SW480 (cell line): ENCODE measurements at regions not wholly inside any gene's neighbourhood (a gene's known extent, or its start where the extent isn't known, plus 50 kb on each side); places are given as distances from the start of the nearest gene placed in this dataset.

Experiments used
- DNase-seq: peaks from one replicate; pipeline ENCODE4 v3.0.0-alpha.2; 2016; ENCODE audit warnings: low spot score

DNA sequence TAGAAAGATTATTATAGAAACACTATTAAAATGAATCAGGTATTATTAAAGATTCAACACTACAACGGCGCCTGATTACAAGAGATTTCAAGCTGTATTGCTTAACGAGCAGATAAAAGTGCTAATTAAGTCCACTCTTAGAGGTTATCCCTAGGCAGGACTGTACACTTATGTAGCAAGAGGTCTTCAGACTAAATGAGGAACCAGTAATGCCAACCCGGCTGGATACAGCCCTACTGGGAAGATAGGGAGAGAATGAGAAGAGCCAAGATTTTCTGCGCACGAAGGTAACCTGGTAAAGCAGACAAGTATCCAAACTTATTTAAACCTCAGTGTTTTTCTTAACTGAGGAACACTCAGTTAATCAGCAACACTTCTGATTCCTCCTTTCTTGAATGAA lies 115.7 kb upstream of the HIVEP3 start:
- peak; percentile 34 for DNase-seq

GRCh38 chr1:42033629-42034028 lies 114.9 kb upstream of the HIVEP3 start:
- DNase-seq: peak; percentile 26

GRCh38 chr1:42017730-42018129 lies 99.0 kb upstream of the HIVEP3 start:
- no peak for DNase-seq

DNA sequence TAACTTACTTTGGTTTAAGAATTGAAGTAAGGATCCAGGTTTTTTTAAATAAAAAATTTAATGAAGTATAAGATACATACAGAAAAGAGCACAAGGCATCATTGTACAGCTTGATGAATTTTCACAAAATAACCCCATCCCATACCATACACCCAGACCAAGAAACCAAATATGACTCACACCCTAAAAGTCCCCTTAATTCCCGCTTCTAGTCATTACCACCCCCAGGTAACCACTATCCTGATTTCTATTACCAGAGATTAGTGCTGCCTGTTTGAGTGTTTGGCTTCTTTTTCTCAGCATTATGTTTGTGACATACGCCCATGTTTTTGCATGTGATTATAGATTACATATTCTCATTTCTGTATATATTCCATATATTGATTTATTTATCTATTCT lies 98.5 kb upstream of the HIVEP3 start:
- DNase-seq: no peak

GRCh38 chr1:42014823-42015222 lies 96.1 kb upstream of the HIVEP3 start:
- no peak for DNase-seq

- no peak for DNase-seq
Observed at GRCh38 chr1:42013881-42014470, 95.3 kb upstream of the HIVEP3 start.

- no peak for DNase-seq
Observed at GRCh38 chr1:42012852-42013251, 94.1 kb upstream of the HIVEP3 start.

DNA sequence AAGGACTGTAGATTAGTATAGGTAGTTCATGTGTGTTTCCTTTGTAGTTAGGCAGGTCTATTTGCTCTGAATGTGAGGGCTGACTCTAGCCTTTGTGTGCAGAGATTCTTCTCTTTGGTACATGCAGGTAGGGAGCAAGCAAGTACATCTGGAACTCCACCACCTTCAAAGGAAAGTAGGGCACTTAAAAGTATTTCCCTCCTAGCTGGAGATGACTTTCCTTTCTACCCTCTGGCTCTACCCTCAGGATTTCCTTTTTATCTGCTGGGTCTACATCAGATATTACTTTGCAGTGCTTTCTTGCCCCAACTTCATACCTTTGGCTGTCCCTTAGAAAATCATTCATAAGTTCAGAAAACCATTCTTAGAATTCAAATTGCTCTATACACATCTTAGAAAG lies 91.7 kb upstream of the HIVEP3 start:
- no peak for DNase-seq

GRCh38 chr1:42008264-42008663 lies 89.5 kb upstream of the HIVEP3 start:
- no peak for DNase-seq

GRCh38 chr1:42006836-42007235 lies 88.1 kb upstream of the HIVEP3 start:
- no peak for DNase-seq

DNA sequence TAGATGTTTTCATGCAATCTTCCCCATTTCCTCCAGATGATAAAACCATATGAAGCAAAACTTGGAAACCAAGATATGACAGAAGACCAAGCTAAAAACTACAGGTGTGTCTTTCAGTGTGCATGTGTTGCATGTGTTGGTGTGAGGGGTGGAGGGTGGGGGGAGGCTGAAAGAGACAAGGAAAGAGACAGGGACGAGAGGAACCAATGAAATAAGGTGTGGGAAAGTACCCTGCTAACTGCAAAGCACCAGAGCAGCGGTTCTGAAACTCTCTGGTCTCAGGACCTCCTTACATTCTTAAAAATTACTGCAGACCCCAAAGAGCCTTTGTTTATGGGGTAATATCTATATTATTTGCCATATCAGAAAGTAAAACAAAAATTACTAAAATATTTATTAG lies 87.4 kb upstream of the HIVEP3 start:
- no peak for DNase-seq

- DNase-seq: no peak
Observed at GRCh38 chr1:42005530-42005929, 86.8 kb upstream of the HIVEP3 start.

- DNase-seq: no peak
Observed at GRCh38 chr1:42004860-42005259, 86.1 kb upstream of the HIVEP3 start.

GRCh38 chr1:42004322-42004721 lies 85.6 kb upstream of the HIVEP3 start:
- no peak for DNase-seq

DNA sequence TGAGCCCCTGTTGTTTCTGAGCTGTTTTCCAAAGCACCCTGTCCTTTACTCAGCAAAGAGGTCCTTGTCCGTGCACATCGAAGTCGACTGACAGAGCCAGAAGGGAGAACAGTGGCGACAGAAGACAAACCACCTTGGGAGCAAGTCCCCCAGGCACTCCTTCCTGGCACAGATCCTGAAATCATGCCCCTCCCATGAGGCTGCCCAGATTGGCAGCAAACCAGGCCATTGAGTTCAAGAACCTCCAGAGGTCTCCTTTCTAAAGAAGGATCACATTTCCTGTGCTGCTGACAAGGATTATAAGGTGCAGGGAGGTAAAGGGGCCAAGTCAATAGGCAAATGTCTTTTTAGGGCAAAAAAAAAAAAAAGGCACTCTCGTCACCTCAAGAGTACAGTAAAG lies 84.7 kb upstream of the HIVEP3 start:
- no peak for DNase-seq

- DNase-seq: no peak
Observed at GRCh38 chr1:42002220-42002619, 83.5 kb upstream of the HIVEP3 start.

DNA sequence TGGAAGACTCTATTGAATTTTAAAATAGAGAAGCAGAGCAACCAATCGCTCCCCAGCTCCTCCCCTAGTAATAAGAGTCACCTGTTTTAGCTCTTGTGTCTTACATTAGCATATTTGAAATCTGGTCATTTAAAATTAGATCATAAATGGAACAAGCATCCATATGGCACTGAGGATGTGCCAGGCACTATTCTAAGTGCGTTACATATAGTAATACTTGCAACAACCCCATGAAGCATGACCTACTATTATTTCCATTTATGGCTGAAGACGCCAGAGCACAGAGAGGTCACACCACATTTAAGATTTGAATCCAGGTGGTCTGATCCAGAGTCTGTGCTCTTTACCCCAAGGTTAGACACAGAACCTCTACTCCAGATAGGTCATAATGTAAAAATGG lies 82.0 kb upstream of the HIVEP3 start:
- DNase-seq: no peak

- no peak for DNase-seq
Observed at GRCh38 chr1:41999884-42000283, 81.2 kb upstream of the HIVEP3 start.

GRCh38 chr1:41998250-41998649 lies 79.5 kb upstream of the HIVEP3 start:
- no peak for DNase-seq

DNA sequence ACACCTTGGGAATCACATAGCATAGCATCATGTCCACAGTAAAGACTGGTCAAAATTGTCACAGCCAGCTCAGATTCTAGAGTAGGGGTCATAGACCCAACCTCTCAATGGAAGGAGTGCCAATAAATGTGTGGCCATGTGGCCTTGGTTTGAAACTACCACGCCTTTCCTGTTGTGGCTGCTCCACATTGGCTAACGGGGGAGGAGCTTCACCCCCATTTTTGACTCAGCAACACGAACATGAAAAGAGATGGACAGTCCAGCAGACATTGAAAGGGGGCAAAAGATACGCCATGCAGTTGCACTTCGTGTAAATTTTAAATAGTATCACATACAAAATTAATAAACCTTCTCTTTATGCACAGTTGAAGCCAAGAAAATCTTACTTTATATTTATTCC lies 78.4 kb upstream of the HIVEP3 start:
- no peak for DNase-seq

GRCh38 chr1:41995441-41996130 lies 76.9 kb upstream of the HIVEP3 start:
- DNase-seq: no peak

DNA sequence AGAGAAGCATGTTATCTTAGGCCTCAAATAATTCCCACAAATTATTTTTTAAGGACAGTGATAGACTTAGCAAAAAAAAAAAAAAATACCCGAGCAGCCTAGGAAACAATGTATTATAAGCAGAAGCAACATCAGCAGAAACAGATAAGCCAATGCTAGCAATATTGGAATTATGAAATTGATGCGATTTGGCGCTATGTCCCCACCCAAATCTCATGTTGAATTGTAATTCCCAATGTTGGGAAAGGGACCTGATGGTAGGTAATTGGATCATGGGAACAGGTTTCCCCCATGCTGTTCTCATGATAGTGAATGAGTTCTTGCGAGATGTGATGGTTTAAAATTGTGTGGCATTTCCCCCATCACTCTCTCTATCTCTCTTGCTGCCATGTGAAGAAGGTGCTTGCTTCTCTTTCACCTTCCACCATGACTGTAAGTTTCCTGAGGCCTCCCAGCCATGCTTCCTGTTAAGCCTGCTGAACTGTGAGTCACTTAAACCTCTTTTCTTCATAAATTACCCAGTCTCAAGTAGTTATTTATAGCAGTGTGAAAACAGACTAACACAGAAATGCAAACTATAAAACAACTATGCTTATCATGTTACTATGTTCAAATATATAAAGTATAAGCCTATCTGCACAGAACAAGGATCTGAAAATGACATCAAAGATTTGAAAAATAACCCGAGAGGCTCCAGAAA lies 75.6 kb upstream of the HIVEP3 start:
- no peak for DNase-seq

DNA sequence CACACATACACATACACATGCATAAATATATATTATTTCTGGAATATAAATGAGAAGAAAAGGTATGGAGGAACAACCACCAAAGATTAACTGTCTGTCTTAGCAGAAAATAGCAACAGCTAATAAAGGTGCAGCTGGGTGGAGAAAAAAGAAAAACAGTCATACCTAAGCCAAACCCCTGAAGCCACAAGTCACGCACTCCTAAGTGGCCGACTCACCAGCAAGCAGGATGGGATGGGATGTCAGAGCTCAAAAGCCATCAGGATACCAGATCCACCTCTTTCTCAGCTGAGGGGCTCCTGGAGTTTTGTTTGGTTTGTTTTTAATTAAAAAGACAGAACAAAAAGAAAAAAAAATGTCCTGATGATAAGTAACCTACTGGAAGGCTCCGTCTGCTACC lies 64.7 kb upstream of the HIVEP3 start:
- no peak for DNase-seq

DNA sequence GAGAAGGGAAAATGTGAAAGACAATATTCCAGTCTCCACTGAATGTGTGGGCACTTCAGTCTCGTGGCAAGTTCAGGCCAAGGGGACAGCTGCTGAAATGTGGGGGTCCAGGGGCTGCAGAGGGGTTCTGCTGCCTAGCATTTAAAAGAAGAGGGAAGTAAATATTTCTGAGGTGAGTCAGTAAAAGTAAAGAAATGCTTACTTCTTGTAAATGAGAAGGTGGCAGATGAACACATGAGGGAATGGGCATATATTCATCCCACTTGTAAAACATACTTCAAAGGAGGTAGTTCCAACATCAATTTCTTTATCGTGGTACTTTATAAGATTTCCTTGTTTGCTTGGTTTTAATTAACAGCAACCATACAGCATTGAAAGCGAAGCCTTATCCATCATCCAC lies 63.1 kb upstream of the HIVEP3 start:
- DNase-seq: no peak
